IPS-15b (cell line): ENCODE measurements at regions not wholly inside any gene's neighbourhood (a gene's known extent, or its start where the extent isn't known, plus 50 kb on each side); places are given as distances from the start of the nearest gene placed in this dataset.
"Not testable (repeated sequence)": the region's sequence is repeated elsewhere in the genome, so short reads cannot be mapped to it uniquely, and the experiment has no call there.

Experiments used
- H3K27me3 ChIP-seq: one replicate; pipeline ENCODE4 v1.6.1; 2013; ENCODE audit warnings: low read length; ENCODE audit not compliant: control insufficient read depth, insufficient read depth
- H3K36me3 ChIP-seq: one replicate; pipeline ENCODE4 v1.6.1; 2013; ENCODE audit warnings: low read length; ENCODE audit not compliant: control insufficient read depth, insufficient read depth
- H3K4me1 ChIP-seq: one replicate; pipeline ENCODE4 v1.6.1; 2013; ENCODE audit warnings: mild to moderate bottlenecking, low read length; ENCODE audit not compliant: control insufficient read depth, insufficient read depth
- H3K4me3 ChIP-seq: one replicate; pipeline ENCODE4 v1.5.1; 2013; ENCODE audit warnings: low read depth, low read length
- H3K9ac ChIP-seq: one replicate; pipeline ENCODE4 v1.6.1; 2013; ENCODE audit warnings: low read depth, mild to moderate bottlenecking, low read length
- H3K9me3 ChIP-seq: one replicate; pipeline ENCODE4 v1.6.1; 2013; ENCODE audit warnings: mild to moderate bottlenecking, low read length; ENCODE audit not compliant: control insufficient read depth, insufficient read depth

GRCh38 chr14:83697099-83697498 lies 1832.8 kb upstream of the FLRT2 start:
- no peak overlapping the region for H3K9ac ChIP-seq
- no peak overlapping the region for H3K4me3 ChIP-seq
- H3K36me3 ChIP-seq: no peaks in the 10 kb centered on the region
- H3K9me3 ChIP-seq: no peaks in the 10 kb centered on the region
- H3K27me3 ChIP-seq: no peaks in the 10 kb centered on the region
- H3K4me1 ChIP-seq: peaks cover 5% of the 10 kb centered on the region

- H3K4me3 ChIP-seq: no peak overlapping the region
- H3K27me3 ChIP-seq: no peaks in the 10 kb centered on the region
- no peak overlapping the region for H3K9ac ChIP-seq
- peaks cover 5% of the 10 kb centered on the region for H3K4me1 ChIP-seq
- H3K9me3 ChIP-seq: no peaks in the 10 kb centered on the region
- no peaks in the 10 kb centered on the region for H3K36me3 ChIP-seq
Measured at GRCh38 chr14:83702619-83703018, 1827.3 kb upstream of the FLRT2 start.

DNA sequence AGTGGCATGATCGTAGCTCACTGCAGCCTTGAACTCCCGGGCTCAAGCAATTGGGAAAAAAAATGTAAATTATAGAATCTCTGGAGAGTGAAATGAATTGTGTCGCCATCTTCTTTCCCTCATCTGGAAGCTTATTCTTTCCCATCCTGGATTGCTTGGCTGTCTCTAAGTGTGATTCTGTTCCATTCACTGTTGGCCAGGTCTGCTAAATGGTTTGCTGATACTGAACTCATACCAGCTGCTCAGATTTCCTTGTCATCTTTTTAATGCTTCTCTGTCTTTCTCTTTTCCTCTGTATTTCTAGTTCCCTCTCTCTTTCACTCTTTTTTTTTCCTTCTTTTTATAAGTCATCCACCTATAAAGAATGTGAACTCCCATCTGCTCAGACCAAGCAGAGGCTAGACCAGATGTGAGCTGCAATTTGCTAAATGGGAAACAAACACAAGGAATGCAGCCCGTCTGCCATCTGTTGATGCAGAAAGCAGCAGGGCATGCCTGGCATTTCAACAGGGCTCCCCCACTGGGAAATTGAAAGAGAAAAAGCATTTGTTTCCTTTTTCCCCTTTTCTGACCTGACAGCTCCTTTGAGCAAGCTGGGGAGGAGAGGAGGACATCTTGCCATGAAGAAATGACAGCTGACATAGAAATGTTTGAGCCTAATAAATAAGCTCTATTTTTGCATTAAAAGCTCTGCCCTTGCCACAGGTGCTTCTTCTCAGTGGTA lies 1823.6 kb upstream of the FLRT2 start:
- H3K4me1 ChIP-seq: no peaks in the 10 kb centered on the region
- no peak overlapping the region for H3K9ac ChIP-seq
- H3K4me3 ChIP-seq: no peak overlapping the region
- no peaks in the 10 kb centered on the region for H3K9me3 ChIP-seq
- no peaks in the 10 kb centered on the region for H3K36me3 ChIP-seq
- H3K27me3 ChIP-seq: no peaks in the 10 kb centered on the region

GRCh38 chr14:83707056-83707455 lies 1822.9 kb upstream of the FLRT2 start:
- Histone ChIP-seq H3K9ac (no peak overlapping the region), H3K4me3 (no peak overlapping the region), H3K4me1 (no peaks in the 10 kb centered on the region), H3K36me3 (no peaks in the 10 kb centered on the region), H3K9me3 (no peaks in the 10 kb centered on the region), H3K27me3 (no peaks in the 10 kb centered on the region)

GRCh38 chr14:83709116-83709515 lies 1820.8 kb upstream of the FLRT2 start:
- Histone ChIP-seq H3K4me1 (no peaks in the 10 kb centered on the region), H3K9ac (no peak overlapping the region), H3K36me3 (no peaks in the 10 kb centered on the region), H3K27me3 (no peaks in the 10 kb centered on the region), H3K9me3 (no peaks in the 10 kb centered on the region), H3K4me3 (no peak overlapping the region)

DNA sequence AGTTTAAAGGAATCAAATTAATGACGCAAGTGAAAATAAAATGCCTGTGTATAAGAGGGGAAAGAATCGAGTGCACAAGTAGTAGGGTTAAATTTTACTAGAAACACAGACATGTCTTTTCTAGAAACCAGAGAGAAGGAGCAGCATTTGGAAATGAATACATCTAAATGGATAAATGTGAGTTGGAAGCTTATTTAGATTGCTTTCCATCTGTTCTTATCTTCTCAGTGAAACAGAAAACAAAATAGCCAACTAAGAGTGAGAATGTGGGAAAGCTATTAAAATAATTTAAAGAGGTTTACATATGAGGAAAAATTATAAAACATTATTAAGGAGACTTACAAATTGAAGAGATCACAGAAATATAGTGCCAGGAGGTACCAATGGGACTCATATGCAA lies 1818.9 kb upstream of the FLRT2 start:
- Histone ChIP-seq H3K36me3 (no peaks in the 10 kb centered on the region), H3K4me3 (no peak overlapping the region), H3K27me3 (no peaks in the 10 kb centered on the region), H3K4me1 (no peaks in the 10 kb centered on the region), H3K9ac (no peak overlapping the region), H3K9me3 (no peaks in the 10 kb centered on the region)

GRCh38 chr14:83712418-83713129 lies 1817.4 kb upstream of the FLRT2 start:
- Histone ChIP-seq H3K9me3 (no peaks in the 10 kb centered on the region), H3K36me3 (no peaks in the 10 kb centered on the region), H3K27me3 (no peaks in the 10 kb centered on the region), H3K9ac (no peak overlapping the region), H3K4me1 (no peaks in the 10 kb centered on the region), H3K4me3 (no peak overlapping the region)

GRCh38 chr14:83713732-83714131 lies 1816.2 kb upstream of the FLRT2 start:
- Histone ChIP-seq H3K4me3 (no peak overlapping the region), H3K9me3 (no peaks in the 10 kb centered on the region), H3K36me3 (no peaks in the 10 kb centered on the region), H3K9ac (no peak overlapping the region), H3K27me3 (no peaks in the 10 kb centered on the region), H3K4me1 (no peaks in the 10 kb centered on the region)

DNA sequence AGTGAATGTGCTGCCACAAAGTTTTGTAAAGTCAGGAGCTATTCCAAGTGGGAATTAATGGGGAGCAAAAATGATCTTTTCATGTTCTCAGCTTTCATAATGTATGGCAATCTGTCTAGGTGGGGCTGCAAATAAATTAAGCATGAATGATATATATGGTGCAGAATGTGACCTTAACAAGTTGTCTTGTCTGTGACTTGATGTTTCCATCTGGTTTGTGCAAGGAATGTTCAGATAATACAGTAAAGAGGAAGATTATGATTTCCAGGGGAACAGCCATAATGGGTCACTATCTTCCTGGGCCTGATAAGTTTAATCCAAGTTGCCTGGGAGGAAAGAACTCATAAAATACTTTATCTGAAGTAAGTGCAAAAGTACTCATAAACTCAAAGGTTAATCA lies 1815.8 kb upstream of the FLRT2 start:
- Histone ChIP-seq H3K4me3 (no peak overlapping the region), H3K9ac (no peak overlapping the region)

GRCh38 chr14:83719435-83719834 lies 1810.5 kb upstream of the FLRT2 start:
- H3K9ac ChIP-seq, H3K9me3 ChIP-seq: not testable (repeated sequence)

More for the DNA sequence above, 1815.8 kb upstream of the FLRT2 start:
- Histone ChIP-seq H3K9me3 (no peaks in the 10 kb centered on the region), H3K36me3 (no peaks in the 10 kb centered on the region), H3K27me3 (no peaks in the 10 kb centered on the region), H3K4me1 (no peaks in the 10 kb centered on the region)

DNA sequence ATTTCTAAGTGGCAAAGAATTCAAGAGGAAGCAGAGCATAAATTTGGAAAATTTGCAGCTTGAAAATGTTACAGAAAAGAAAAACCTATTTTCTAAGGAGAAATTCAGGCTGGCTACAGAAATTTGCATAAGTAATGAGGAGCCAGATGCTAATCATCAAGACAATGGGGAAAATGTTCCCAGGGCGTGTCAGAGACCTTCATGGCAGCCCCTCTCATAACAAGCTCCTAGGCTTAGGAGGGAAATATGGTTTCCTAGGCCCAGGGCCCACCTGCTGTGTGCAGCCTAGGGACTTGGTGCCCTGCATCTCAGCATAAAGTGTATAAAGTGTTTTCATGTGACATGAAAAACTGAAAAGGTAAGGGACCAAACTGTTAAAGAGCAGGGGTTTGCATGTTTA lies 1796.3 kb upstream of the FLRT2 start:
- Histone ChIP-seq H3K4me3 (no peak overlapping the region), H3K9me3 (peaks cover 3% of the 10 kb centered on the region), H3K36me3 (no peaks in the 10 kb centered on the region), H3K9ac (no peak overlapping the region), H3K27me3 (peaks cover 12% of the 10 kb centered on the region), H3K4me1 (peaks cover 2% of the 10 kb centered on the region)

More at GRCh38 chr14:83719435-83719834, 1810.5 kb upstream of the FLRT2 start:
- not testable (repeated sequence) for H3K36me3 ChIP-seq, H3K4me3 ChIP-seq, H3K4me1 ChIP-seq, H3K27me3 ChIP-seq

DNA sequence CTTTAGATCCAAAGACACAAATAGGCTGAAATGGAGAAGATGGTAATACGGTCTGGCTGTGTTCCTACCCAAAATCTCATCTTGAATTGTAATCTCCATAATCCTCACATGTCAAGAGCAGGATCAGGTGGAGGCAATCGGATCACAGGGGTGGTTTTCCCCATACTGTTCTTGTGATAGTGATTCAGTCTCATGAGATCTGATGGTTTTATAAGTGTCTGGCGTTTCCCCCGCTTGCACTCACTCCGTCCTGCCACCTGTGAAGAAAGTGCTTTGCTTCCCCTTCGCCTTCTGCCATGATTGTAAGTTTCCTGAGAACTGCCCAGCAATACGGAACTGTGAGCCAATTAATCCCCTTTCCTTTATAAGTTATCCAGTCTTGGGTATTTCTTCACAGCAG lies 1795.5 kb upstream of the FLRT2 start:
- Histone ChIP-seq H3K4me1 (peaks cover 2% of the 10 kb centered on the region), H3K36me3 (no peaks in the 10 kb centered on the region), H3K9ac (no peak overlapping the region), H3K9me3 (peaks cover 3% of the 10 kb centered on the region), H3K27me3 (peaks cover 12% of the 10 kb centered on the region), H3K4me3 (no peak overlapping the region)
